C4-2B (cell line): ENCODE measurements at regions not wholly inside any gene's neighbourhood (a gene's known extent, or its start where the extent isn't known, plus 50 kb on each side); places are given as distances from the start of the nearest gene placed in this dataset.

Source experiments
- H3K27ac ChIP-seq: fragments of 450-650 bp; 2 replicates; pipeline ENCODE4 v1.5.1; 2017
- CTCF ChIP-seq: fragments of 450-650 bp; conservative IDR thresholded peaks from 2 replicates; pipeline ENCODE4 v1.5.1; 2017; ENCODE audit warnings: mild to moderate bottlenecking
- ZFX ChIP-seq: fragments of 450-650 bp; IDR thresholded peaks from 2 replicates; pipeline ENCODE4 v1.6.1; 2017

GRCh38 chr2:121976926-121977325, 221.5 kb downstream of the TSN start:
- TF ChIP-seq ZFX = no peak
- no peak for TF ChIP-seq CTCF
- H3K27ac ChIP-seq = no peak overlapping the region

GRCh38 chr2:121977326-121977725, 221.9 kb downstream of the TSN start:
- no peak overlapping the region for H3K27ac ChIP-seq
- TF ChIP-seq ZFX = no peak
- no peak for TF ChIP-seq CTCF

GRCh38 chr2:121992700-121993099, 237.2 kb downstream of the TSN start:
- TF ChIP-seq ZFX = no peak
- TF ChIP-seq CTCF = no peak
- no peak overlapping the region for H3K27ac ChIP-seq

- H3K27ac ChIP-seq = no peak overlapping the region
- TF ChIP-seq ZFX (no peak), CTCF (no peak)
These were observed 238.2 kb downstream of the TSN start for GRCh38 chr2:121993682-121994081.

GRCh38 chr2:121994238-121995206, 239.1 kb downstream of the TSN start:
- H3K27ac ChIP-seq = no peak overlapping the region
- TF ChIP-seq CTCF (no peak), ZFX (no peak)

GRCh38 chr2:121998751-121999150, 243.3 kb downstream of the TSN start:
- TF ChIP-seq CTCF (no peak), ZFX (no peak)
- H3K27ac ChIP-seq = peak overlapping the region; percentile 15; the same call in 1 of the 2 replicates

GRCh38 chr2:121999264-121999663, 243.8 kb downstream of the TSN start:
- TF ChIP-seq ZFX (no peak), CTCF (no peak)

More at GRCh38 chr2:121999264-121999663, 243.8 kb downstream of the TSN start:
- peak overlapping the region; percentile 15; the same call in 1 of the 2 replicates for H3K27ac ChIP-seq
